GM12878 (cell line): ENCODE measurements at regions not wholly inside any gene's neighbourhood (a gene's known extent, or its start where the extent isn't known, plus 50 kb on each side); places are given as distances from the start of the nearest gene placed in this dataset.

Experiments used
- ATF7 ChIP-seq: fragments of 450-650 bp; IDR thresholded peaks from 2 replicates; pipeline ENCODE4 v1.6.1; 2016; ENCODE audit warnings: low read depth, mild to moderate bottlenecking
- CTCF ChIP-seq, 3 experiments: IDR thresholded peaks in 2 of 3; conservative IDR thresholded peaks in 1 of 3; 2 replicates each; pipeline ENCODE4 v1.5.1; 2011; ENCODE audit warnings: low read depth in 3 of 3, low read length in 3 of 3, mild to moderate bottlenecking in 3 of 3, control low read depth in 2 of 3, moderate library complexity in 2 of 3, inconsistent platforms in 1 of 3, mixed read lengths in 1 of 3; ENCODE audit not compliant: control insufficient read depth in 2 of 3, insufficient read depth in 1 of 3; ENCODE audit errors: extremely low read depth in 1 of 3
- EZH2 ChIP-seq: IDR thresholded peaks from 2 replicates; pipeline ENCODE4 v1.6.1; 2012; ENCODE audit warnings: low read depth, mild to moderate bottlenecking, control low read depth, inconsistent platforms, low read length, borderline replicate concordance; ENCODE audit not compliant: control insufficient read depth
- FOXM1 ChIP-seq: IDR thresholded peaks from 2 replicates; pipeline ENCODE4 v1.6.1; 2012; ENCODE audit warnings: low read depth, mild to moderate bottlenecking, inconsistent platforms, low read length, moderate library complexity
- MXI1 ChIP-seq: fragments of 150-350 bp; IDR thresholded peaks from 2 replicates; pipeline ENCODE4 v1.6.1; 2011; ENCODE audit warnings: low read depth, mild to moderate bottlenecking, inconsistent platforms, low read length, improper control_type of control experiment
- POLR2A ChIP-seq: IDR thresholded peaks from 2 replicates; pipeline ENCODE4 v1.6.1; 2011; ENCODE audit warnings: low read depth, mild to moderate bottlenecking, low read length
- TAF1 ChIP-seq: IDR thresholded peaks from 2 replicates; pipeline ENCODE4 v1.6.1; 2011; ENCODE audit warnings: mild to moderate bottlenecking, low read depth, low read length, borderline replicate concordance
- ZBTB4 ChIP-seq: fragments of 450-650 bp; formaldehyde crosslinking; IDR thresholded peaks from 2 replicates; pipeline ENCODE4 v1.4.0; 2022; ENCODE audit warnings: mild to moderate bottlenecking, moderate library complexity
- ZBTB40 ChIP-seq: fragments of 450-650 bp; IDR thresholded peaks from 2 replicates; pipeline ENCODE4 v1.6.1; 2016; ENCODE audit warnings: mild to moderate bottlenecking, moderate library complexity, borderline replicate concordance

DNA sequence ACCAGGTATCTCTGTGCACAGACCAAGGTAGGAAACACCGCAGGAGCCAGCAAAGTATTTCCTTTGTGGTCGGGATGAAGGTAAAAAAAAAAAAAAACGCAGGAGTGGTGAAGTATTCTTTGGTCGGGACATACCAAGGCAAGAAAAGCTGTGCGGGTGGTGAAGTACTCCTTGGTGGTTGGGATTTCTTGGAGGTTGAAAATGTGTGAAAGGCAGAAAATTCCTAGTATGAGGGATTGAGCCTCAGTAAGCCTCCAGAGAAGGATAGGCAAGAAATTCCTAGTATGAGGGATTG lies 802.6 kb downstream of the PLA2G4A start:
- TF ChIP-seq ZBTB40 (no peak), POLR2A (no peak), ZBTB4 (CRISPR knock-in tag) (no peak), TAF1 (no peak), CTCF (IDR thresholded peaks at IDR 0.05 in 2 of 3, conservative IDR thresholded peaks at IDR 0.05 in 1 of 3; ENCODE audit: control insufficient read depth in 2 of 3, extremely low read depth in 1 of 3, insufficient read depth in 1 of 3, low read depth in 3 of 3, low read length in 3 of 3) (no peak), MXI1 (no peak), EZH2 (no peak), FOXM1 (no peak), ATF7 (no peak)
